SK-N-SH (cell line): ENCODE measurements at regions not wholly inside any gene's neighbourhood (a gene's known extent, or its start where the extent isn't known, plus 50 kb on each side); places are given as distances from the start of the nearest gene placed in this dataset.

Experiments used
- CTCF ChIP-seq: fragments of 200-600 bp; sonication (generic); IDR thresholded peaks from 2 replicates; pipeline ENCODE4 v1.6.1; 2017; ENCODE audit warnings: antibody characterized with exemption, mild to moderate bottlenecking, moderate library complexity
- GABPA ChIP-seq: IDR thresholded peaks from 2 replicates; pipeline ENCODE4 v1.4.0; 2012; ENCODE audit warnings: low read depth, mild to moderate bottlenecking
- MAX ChIP-seq: IDR thresholded peaks from 2 replicates; pipeline ENCODE4 v1.4.0; 2012; ENCODE audit warnings: low read depth
- MEF2A ChIP-seq: IDR thresholded peaks from 2 replicates; pipeline ENCODE4 v1.4.0; 2012; ENCODE audit warnings: low read depth, borderline replicate concordance
- MXI1 ChIP-seq: IDR thresholded peaks from 2 replicates; pipeline ENCODE4 v1.6.1; 2012; ENCODE audit warnings: mild to moderate bottlenecking, low read depth, low read length, improper control_type of control experiment
- PBX3 ChIP-seq: IDR thresholded peaks from 2 replicates; pipeline ENCODE4; 2012
- POLR2AphosphoS5 ChIP-seq: IDR thresholded peaks from 2 replicates; pipeline ENCODE4 v1.6.1; 2012; ENCODE audit warnings: low read depth, low read length
- RAD21 ChIP-seq: IDR thresholded peaks from 2 replicates; pipeline ENCODE4 v1.6.1; 2012; ENCODE audit warnings: mild to moderate bottlenecking, low read length
- TCF12 ChIP-seq: IDR thresholded peaks from 2 replicates; pipeline ENCODE4 v1.4.0; 2012
- YY1 ChIP-seq: IDR thresholded peaks from 2 replicates; pipeline ENCODE4 v1.4.0; 2012; ENCODE audit warnings: low read depth, mild to moderate bottlenecking
- ZBTB33 ChIP-seq: IDR thresholded peaks from 2 replicates; pipeline ENCODE4 v1.4.0; 2012; ENCODE audit warnings: low read depth, borderline replicate concordance
- TF ChIP-seq, protein P1 (sequence below): IDR thresholded peaks from 2 replicates; pipeline ENCODE4 v1.4.0; 2012; ENCODE audit warnings: low read depth, borderline replicate concordance

- TF ChIP-seq GABPA (no peak), TCF12 (no peak), YY1 (no peak), MAX (no peak), CTCF (no peak), ZBTB33 (no peak), RAD21 (no peak), POLR2AphosphoS5 (no peak), PBX3 (no peak), MEF2A (no peak), MXI1 (no peak)
- TF ChIP-seq, protein P1, sequence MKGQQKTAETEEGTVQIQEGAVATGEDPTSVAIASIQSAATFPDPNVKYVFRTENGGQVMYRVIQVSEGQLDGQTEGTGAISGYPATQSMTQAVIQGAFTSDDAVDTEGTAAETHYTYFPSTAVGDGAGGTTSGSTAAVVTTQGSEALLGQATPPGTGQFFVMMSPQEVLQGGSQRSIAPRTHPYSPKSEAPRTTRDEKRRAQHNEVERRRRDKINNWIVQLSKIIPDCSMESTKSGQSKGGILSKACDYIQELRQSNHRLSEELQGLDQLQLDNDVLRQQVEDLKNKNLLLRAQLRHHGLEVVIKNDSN: no peak
These were observed 126.2 kb downstream of the KLF13 start for GRCh38 chr15:31452595-31453557.
